K562 (cell line): ENCODE measurements at regions not wholly inside any gene's neighbourhood (a gene's known extent, or its start where the extent isn't known, plus 50 kb on each side); places are given as distances from the start of the nearest gene placed in this dataset.

Experiments
- ATAC-seq: fragments of 200-7000 bp; cut with Tn5 transposase; 3 replicates; pipeline ENCODE4 v1.9.1; 2020; ENCODE audit warnings: moderate library complexity
- BruUV-seq: library from RNA; stranded (reverse); fragments of 400-500 nt; replicated peaks from 2 replicates; lab custom pipeline; 2021; lab: Mats Ljungman, UMichigan
- CTCF ChIA-PET: fragments of 300-600 bp; formaldehyde crosslinking; extraction: SDS; loops from one replicate; lab custom pipeline; 2021; ENCODE audit warnings: low intra/inter-chr PET ratio; lab: Yijun Ruan, JAX
- POLR2A ChIA-PET: fragments of 300-600, 350-650 bp; sonication (Branson Sonifier 250); formaldehyde crosslinking; extraction: SDS; loops from one replicate; lab custom pipeline; 2021; ENCODE audit warnings: antibody characterized with exemption, inconsistent platforms; lab: Yijun Ruan, JAX
- DNase-seq, 4 experiments: peaks; one replicate each; pipeline versions ENCODE4 v3.0.0 to v3.0.0-alpha.2; 2011 to 2018; ENCODE audit warnings: low spot score in 3 of 4, mixed read lengths in 3 of 4; ENCODE audit errors: extremely low read depth in 1 of 4
- FAIRE-seq: peaks from 2 replicates; lab custom pipeline; 2011; peaks lifted over from hg19 to GRCh38; lab: Jason Lieb, UNC
- H2AFZ ChIP-seq: 2 replicates; pipeline ENCODE4 v1.6.0; 2011; ENCODE audit warnings: low read depth, low read length, control low read depth, inconsistent platforms
- H3K27ac ChIP-seq: fragments of 200-600 bp; 3 replicates; pipeline ENCODE4 v1.8.0; 2011; ENCODE audit warnings: low read depth, mild to moderate bottlenecking, control low read depth, inconsistent platforms, low read length, moderate library complexity, mixed read lengths; ENCODE audit errors: extremely low read depth
- H3K27me3 ChIP-seq, 2 experiments: fragments of 300-600 bp in 1 of 2; 2 replicates in 1 of 2; 3 replicates in 1 of 2; pipeline versions ENCODE4 v1.6.0 to v1.8.0; 2011; ENCODE audit warnings: inconsistent platforms in 2 of 2, low read length in 2 of 2, mild to moderate bottlenecking in 1 of 2, mixed read lengths in 1 of 2, moderate library complexity in 1 of 2; ENCODE audit not compliant: control insufficient read depth in 2 of 2, insufficient read depth in 2 of 2
- H3K36me3 ChIP-seq: fragments of 300-600 bp; 3 replicates; pipeline ENCODE4 v1.8.0; 2011; ENCODE audit warnings: mild to moderate bottlenecking, low read length, inconsistent platforms; ENCODE audit not compliant: control insufficient read depth, insufficient read depth
- H3K4me1 ChIP-seq, 2 experiments: fragments of 200-600 bp in 1 of 2; replicated peaks in 1 of 2; 2 replicates in 1 of 2; 3 replicates in 1 of 2; pipeline versions ENCODE4 v1.5.1 to v1.8.0; 2011; ENCODE audit warnings: inconsistent platforms in 2 of 2, low read length in 2 of 2, mild to moderate bottlenecking in 1 of 2, mixed read lengths in 1 of 2, moderate library complexity in 1 of 2; ENCODE audit not compliant: control insufficient read depth in 2 of 2, insufficient read depth in 2 of 2
- H3K4me2 ChIP-seq: 2 replicates; pipeline ENCODE4 v1.6.1; 2011; ENCODE audit warnings: low read length, control low read depth, inconsistent platforms, mixed read lengths; ENCODE audit not compliant: insufficient read depth
- H3K4me3 ChIP-seq: fragments of 200-600 bp; sonication (generic), shearing (Covaris generic); 2 replicates; pipeline ENCODE4 v1.5.1; 2016; ENCODE audit warnings: control low read depth, inconsistent platforms
- H3K79me2 ChIP-seq: fragments of 200-600 bp; 3 replicates; pipeline ENCODE4 v1.8.0; 2011; ENCODE audit warnings: low read length, inconsistent platforms; ENCODE audit not compliant: control insufficient read depth, insufficient read depth
- H3K9ac ChIP-seq, 2 experiments: 2 replicates each; pipeline versions ENCODE4 v1.6.0 to v1.6.1; 2011; ENCODE audit warnings: low read depth in 2 of 2, low read length in 2 of 2, control low read depth in 1 of 2, inconsistent platforms in 1 of 2, mild to moderate bottlenecking in 1 of 2, mixed read lengths in 1 of 2; ENCODE audit not compliant: insufficient read depth in 1 of 2
- H3K9me1 ChIP-seq: one replicate; pipeline ENCODE4 v1.6.0; 2011; ENCODE audit warnings: inconsistent platforms, mild to moderate bottlenecking, low read length, moderate library complexity; ENCODE audit not compliant: control insufficient read depth, insufficient read depth
- H3K9me3 ChIP-seq: replicated peaks from 2 replicates; pipeline ENCODE4 v1.5.1; 2011; ENCODE audit warnings: low read depth, low read length, inconsistent platforms; ENCODE audit not compliant: control insufficient read depth, insufficient read depth
- H4K20me1 ChIP-seq: replicated peaks from 2 replicates; pipeline ENCODE4 v1.6.1; 2011; ENCODE audit warnings: low read length, inconsistent platforms, mixed read lengths; ENCODE audit not compliant: control insufficient read depth, insufficient read depth
- CBFA2T2 ChIP-seq: fragments of 450-650 bp; conservative IDR thresholded peaks from 2 replicates; pipeline ENCODE4 v1.6.1; 2017; ENCODE audit warnings: mild to moderate bottlenecking
- CHCHD3 ChIP-seq: fragments of 250-450 bp; sonication (Bioruptor Pico); IDR thresholded peaks from 2 replicates; pipeline ENCODE4 v2.1.2; 2022; ENCODE audit warnings: mild to moderate bottlenecking
- ETV1 ChIP-seq: fragments of 450-650 bp; conservative IDR thresholded peaks from 2 replicates; pipeline ENCODE4 v1.6.1; 2016; ENCODE audit warnings: missing genetic modification characterization, control low read depth, low read depth, missing compliant biosample characterization
- HDAC8 ChIP-seq: fragments of 450-650 bp; IDR thresholded peaks from 2 replicates; pipeline ENCODE4 v1.6.1; 2016; ENCODE audit warnings: mild to moderate bottlenecking, missing genetic modification characterization, moderate library complexity, missing compliant biosample characterization
- HMG20A ChIP-seq: fragments of 450-650 bp; formaldehyde crosslinking; conservative IDR thresholded peaks from 2 replicates; pipeline ENCODE4 v1.4.0; 2020; ENCODE audit warnings: mild to moderate bottlenecking, mixed read lengths
- LCOR ChIP-seq: sonication (generic); formaldehyde crosslinking; IDR thresholded peaks from 2 replicates; pipeline ENCODE4 v1.8.0; 2022; ENCODE audit warnings: mild to moderate bottlenecking, missing genetic modification reagents
- MAFG ChIP-seq: fragments of 450-650 bp; conservative IDR thresholded peaks from 2 replicates; pipeline ENCODE4 v1.6.1; 2016; ENCODE audit warnings: missing genetic modification characterization, missing compliant biosample characterization
- MCM5 ChIP-seq: fragments of 450-650 bp; IDR thresholded peaks from 2 replicates; pipeline ENCODE4 v1.6.1; 2016; ENCODE audit warnings: low read depth
- NFXL1 ChIP-seq: fragments of 450-650 bp; formaldehyde crosslinking; IDR thresholded peaks from 2 replicates; pipeline ENCODE4 v1.4.0; 2021; ENCODE audit warnings: mild to moderate bottlenecking
- POLR2AphosphoS5 ChIP-seq: IDR thresholded peaks from 2 replicates; pipeline ENCODE4 v1.6.1; 2011; ENCODE audit warnings: mild to moderate bottlenecking, low read depth, low read length, moderate library complexity; ENCODE audit not compliant: control insufficient read depth, insufficient read depth
- RBM17 ChIP-seq: fragments of 200-400 bp; formaldehyde crosslinking; IDR thresholded peaks from 2 replicates; pipeline ENCODE4 v1.6.1; 2017; ENCODE audit warnings: low read depth, mild to moderate bottlenecking, low read length, borderline replicate concordance
- TARDBP ChIP-seq: fragments of 450-650 bp; IDR thresholded peaks from 2 replicates; pipeline ENCODE4 v1.6.1; 2016
- TCF3 ChIP-seq: sonication (generic); formaldehyde crosslinking; IDR thresholded peaks from 2 replicates; pipeline ENCODE4 v1.4.0; 2020; ENCODE audit warnings: mild to moderate bottlenecking, missing genetic modification reagents
- TSC22D4 ChIP-seq: fragments of 450-650 bp; IDR thresholded peaks from 2 replicates; pipeline ENCODE4 v1.6.1; 2016; ENCODE audit warnings: missing genetic modification characterization, missing biosample characterization, control low read depth
- ZFP30 ChIP-seq: fragments of 250-450 bp; sonication (Bioruptor Pico); IDR thresholded peaks from 2 replicates; pipeline ENCODE4 v1.8.0; 2022; ENCODE audit warnings: moderate library complexity, mild to moderate bottlenecking, inconsistent platforms, borderline replicate concordance
- ZNF354B ChIP-seq: fragments of 250-450 bp; sonication (Bioruptor Pico); IDR thresholded peaks from 2 replicates; pipeline ENCODE4 v1.4.0; 2020
- WGBS: fragments of 100-300 bp; shearing (Covaris generic); methylation state at CpG from one replicate; pipeline ENCODE4 v1.1.6; 2016; ENCODE audit warnings: low coverage, mixed read lengths; ENCODE audit not compliant: insufficient coverage; ENCODE audit errors: missing lambda C conversion rate; 5-methylcytosine and 5-hydroxymethylcytosine counted together
- in situ Hi-C: fragments of 300-500 bp; cut with MboI; formaldehyde crosslinking; loops from 4 replicates; pipeline ENCODE4 v1.15.0; 2018; ENCODE audit warnings: inconsistent platforms, mixed read lengths
- intact Hi-C: fragments of 100-400 bp; cut with micrococcal nuclease; formaldehyde crosslinking; loops from 2 replicates; pipeline ENCODE4 v1.14.2; 2022

GRCh38 chr3:112751061-112751460 lies 95.6 kb downstream of the CD200R1L start:
- ChIA-PET POLR2A (no interaction called here), CTCF (no interaction called here)
- Histone ChIP-seq H3K4me1 (peaks cover 0 to 14% of the 10 kb centered on the region in 2 experiments; a peak in 2 of 5 replicates), H2AFZ (no peak overlapping the region), H3K9me1 (no peaks in the 10 kb centered on the region), H3K4me2 (no peak overlapping the region), H3K36me3 (no peaks in the 10 kb centered on the region), H3K9me3 (no peaks in the 10 kb centered on the region), H3K79me2 (no peaks in the 10 kb centered on the region), H3K27ac (no peak overlapping the region), H3K27me3 (no peaks in the 10 kb centered on the region), H4K20me1 (no peaks in the 10 kb centered on the region), H3K9ac (no peak overlapping the region), H3K4me3 (no peak overlapping the region)
- intact Hi-C loops (no loop called here), in situ Hi-C loops (no loop called here)
- 33% methylated on average over 1 of the region's 1 CpG for WGBS
- DNase-seq (no peak), ATAC-seq (no peak), FAIRE-seq (no peak)
- BruUV-seq = no TSS peak
- no peak for TF ChIP-seq CHCHD3 (CRISPR knock-in tag)
- no peak for TF ChIP-seq HDAC8 (tag)
- TF ChIP-seq RBM17 = no peak
- TF ChIP-seq HMG20A (CRISPR knock-in tag) = no peak
- no peak for TF ChIP-seq TARDBP
- TF ChIP-seq MCM5 = no peak
- no peak for TF ChIP-seq NFXL1
- no peak for TF ChIP-seq ETV1
- no peak for TF ChIP-seq TSC22D4
- no peak for TF ChIP-seq ZFP30 (CRISPR knock-in tag)
- TF ChIP-seq POLR2AphosphoS5 = no peak
- no peak for TF ChIP-seq ZNF354B
- no peak for TF ChIP-seq TCF3 (CRISPR knock-in tag)
- TF ChIP-seq MAFG (tag) = no peak
- no peak for TF ChIP-seq CBFA2T2
- TF ChIP-seq LCOR (CRISPR knock-in tag) = no peak
